ENCODE measurements at regions not wholly inside any gene's neighbourhood (a gene's known extent, or its start where the extent isn't known, plus 50 kb on each side); places are given as distances from the start of the nearest gene placed in this dataset.

- Mint-ChIP-seq H3K36me3 (no peaks in the 10 kb centered on the region), H3K4me3 (no peak overlapping the region), H3K27me3 (no peaks in the 10 kb centered on the region), H3K4me1 (no peaks in the 10 kb centered on the region), H3K9me3 (peaks cover 0 to 2% (median 0%) of the 10 kb centered on the region in 7 donors), H3K27ac (no peak overlapping the region)
- ATAC-seq (ENCODE audit: low read depth in 2 of 2), result no peak
- no peak for DNase-seq
Measured at GRCh38 chr2:53095227-53095626, 672.4 kb upstream of the CHAC2 start.

- Mint-ChIP-seq H3K36me3 (no peaks in the 10 kb centered on the region), H3K9me3 (peaks cover 0 to 5% (median 0%) of the 10 kb centered on the region in 7 donors), H3K27me3 (no peaks in the 10 kb centered on the region), H3K4me1 (no peaks in the 10 kb centered on the region), H3K4me3 (no peak overlapping the region), H3K27ac (no peak overlapping the region)
- no peak for DNase-seq
- no peak for ATAC-seq (ENCODE audit: low read depth in 2 of 2)
Measured at GRCh38 chr2:53093355-53093754, 674.2 kb upstream of the CHAC2 start.

DNA sequence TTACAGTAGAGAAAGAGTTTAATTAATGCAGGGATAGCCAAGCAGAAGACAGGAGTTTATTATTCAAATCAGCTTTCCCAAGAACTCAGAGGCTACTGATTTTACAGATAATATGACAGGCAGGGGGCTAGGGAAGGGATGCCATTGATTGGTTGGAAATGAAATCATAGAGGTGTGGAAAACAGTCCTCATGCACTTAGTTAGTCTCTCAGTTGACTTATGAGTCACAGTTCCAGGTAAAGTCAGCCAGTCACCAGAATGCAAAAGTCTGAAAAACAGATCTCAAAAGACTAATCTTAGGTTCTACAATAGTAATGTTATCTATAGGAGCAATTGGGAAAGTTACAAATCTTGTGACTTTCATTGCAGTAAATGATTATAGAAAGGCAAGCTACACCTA is 676.4 kb upstream of the CHAC2 start:
- H3K36me3 Mint-ChIP-seq, result no peaks in the 10 kb centered on the region
- H3K27ac Mint-ChIP-seq, result no peak overlapping the region
- DNase-seq (no peak), ATAC-seq (ENCODE audit: low read depth in 2 of 2) (no peak)
- no peaks in the 10 kb centered on the region for H3K4me1 Mint-ChIP-seq
- H3K27me3 Mint-ChIP-seq, result no peaks in the 10 kb centered on the region
- no peak overlapping the region for H3K4me3 Mint-ChIP-seq
- H3K9me3 Mint-ChIP-seq, result peaks cover 0 to 11% (median 0%) of the 10 kb centered on the region in 7 donors

- no peak overlapping the region for H3K4me3 Mint-ChIP-seq
- H3K27me3 Mint-ChIP-seq, result no peaks in the 10 kb centered on the region
- ATAC-seq (ENCODE audit: low read depth in 2 of 2) (no peak), DNase-seq (no peak)
- peaks cover 0 to 11% (median 3%) of the 10 kb centered on the region in 7 donors for H3K9me3 Mint-ChIP-seq
- no peaks in the 10 kb centered on the region for H3K4me1 Mint-ChIP-seq
- no peaks in the 10 kb centered on the region for H3K36me3 Mint-ChIP-seq
- no peak overlapping the region for H3K27ac Mint-ChIP-seq
Measured at GRCh38 chr2:53087874-53088461, 679.6 kb upstream of the CHAC2 start.

DNA sequence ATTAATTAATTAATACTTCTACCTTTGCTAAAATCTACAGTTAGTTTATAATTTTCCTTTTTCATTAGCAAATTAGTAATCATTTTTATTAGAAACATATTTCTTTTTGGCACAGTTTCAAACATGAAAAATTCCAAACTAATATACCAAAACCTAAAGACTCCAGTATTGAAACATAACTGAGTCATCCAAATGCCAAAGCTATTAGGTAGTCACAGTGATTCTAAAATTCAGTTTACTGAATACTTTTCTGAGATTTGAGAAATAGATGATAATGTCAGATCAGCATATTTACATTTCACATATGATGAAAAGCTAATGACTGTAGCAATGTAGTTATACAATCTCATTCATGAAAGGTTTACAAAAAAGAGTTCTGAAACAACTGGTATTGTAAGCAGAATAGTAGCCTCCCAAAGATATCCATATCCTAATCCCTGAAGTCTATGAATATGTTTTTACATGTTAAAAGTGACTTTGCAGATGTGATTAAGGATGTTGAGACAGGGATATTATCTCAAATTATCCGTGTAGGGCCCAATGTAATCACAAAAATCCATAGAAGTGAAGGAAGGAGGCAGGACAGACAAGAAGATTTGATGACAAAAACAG is 680.2 kb upstream of the CHAC2 start:
- ATAC-seq (ENCODE audit: low read depth in 2 of 2), result no peak
- Mint-ChIP-seq H3K36me3 (no peaks in the 10 kb centered on the region), H3K4me1 (no peaks in the 10 kb centered on the region), H3K27ac (no peak overlapping the region), H3K9me3 (peaks cover 0 to 11% (median 3%) of the 10 kb centered on the region in 7 donors), H3K27me3 (no peaks in the 10 kb centered on the region), H3K4me3 (no peak overlapping the region)
- no peak for DNase-seq

- Mint-ChIP-seq H3K4me1 (no peaks in the 10 kb centered on the region), H3K4me3 (no peak overlapping the region), H3K9me3 (peaks cover 3 to 15% (median 10%) of the 10 kb centered on the region in 7 donors), H3K27ac (no peak overlapping the region), H3K27me3 (no peaks in the 10 kb centered on the region), H3K36me3 (no peaks in the 10 kb centered on the region)
- ATAC-seq (ENCODE audit: low read depth in 2 of 2) (no peak), DNase-seq (no peak)
Measured at GRCh38 chr2:53077413-53077812, 690.2 kb upstream of the CHAC2 start.

DNA sequence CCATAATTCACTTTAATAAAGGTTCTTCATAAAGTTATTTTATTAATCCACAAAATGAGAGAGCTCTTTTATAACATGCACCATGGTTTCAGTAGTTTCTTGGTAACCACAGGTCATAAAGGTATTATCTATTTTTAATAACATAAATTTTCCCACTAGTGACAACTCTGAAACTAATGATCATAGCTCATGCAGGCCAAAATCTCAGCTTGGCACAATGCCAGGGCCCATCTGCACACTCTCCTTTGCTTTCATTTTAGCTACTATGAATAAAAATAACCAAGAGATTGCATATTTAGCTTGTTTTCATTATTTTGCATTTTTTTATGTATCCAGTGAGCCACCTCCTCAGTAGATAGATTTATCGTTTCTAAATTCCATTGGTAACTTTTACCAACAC is 691.8 kb upstream of the CHAC2 start:
- Mint-ChIP-seq H3K27me3 (no peaks in the 10 kb centered on the region), H3K36me3 (no peaks in the 10 kb centered on the region), H3K9me3 (peaks cover 0 to 15% (median 4%) of the 10 kb centered on the region in 7 donors), H3K4me3 (no peak overlapping the region), H3K4me1 (no peaks in the 10 kb centered on the region), H3K27ac (no peak overlapping the region)
- DNase-seq, result no peak
- no peak for ATAC-seq (ENCODE audit: low read depth in 2 of 2)

DNA sequence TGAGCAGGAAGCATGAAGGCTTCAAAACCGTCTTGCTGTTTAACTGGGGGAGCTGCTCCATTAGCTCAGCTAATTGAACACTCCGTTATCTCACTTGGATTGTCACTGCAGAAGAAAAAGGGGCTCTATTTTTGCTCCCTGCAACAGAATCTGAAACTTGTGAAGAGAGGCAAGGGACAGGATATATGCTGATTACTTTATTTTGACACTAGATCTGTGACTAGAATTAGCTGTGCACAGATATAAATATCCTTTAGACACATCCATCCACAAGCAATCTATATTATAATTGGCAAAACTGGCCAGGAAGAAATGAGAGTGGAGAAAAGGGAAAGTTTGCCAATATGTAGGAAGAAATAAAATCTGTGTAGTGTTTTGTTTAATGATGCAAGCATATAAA is 700.1 kb upstream of the CHAC2 start:
- DNase-seq, result no peak
- peaks cover 0 to under 1% (median 0%) of the 10 kb centered on the region in 3 donors for H3K27me3 Mint-ChIP-seq
- H3K36me3 Mint-ChIP-seq, result no peaks in the 10 kb centered on the region
- H3K4me3 Mint-ChIP-seq, result no peak overlapping the region
- ATAC-seq (ENCODE audit: low read depth in 2 of 2), result no peak
- peaks cover 0 to 6% (median 3%) of the 10 kb centered on the region in 7 donors for H3K9me3 Mint-ChIP-seq
- H3K27ac Mint-ChIP-seq, result no peak overlapping the region
- H3K4me1 Mint-ChIP-seq, result no peaks in the 10 kb centered on the region

- Mint-ChIP-seq H3K27ac (no peak overlapping the region), H3K27me3 (peaks cover 0 to 4% (median 0%) of the 10 kb centered on the region in 3 donors), H3K4me1 (no peaks in the 10 kb centered on the region), H3K9me3 (peaks cover 0 to 8% (median 4%) of the 10 kb centered on the region in 7 donors), H3K36me3 (no peaks in the 10 kb centered on the region), H3K4me3 (no peak overlapping the region)
- no peak for DNase-seq
- no peak for ATAC-seq (ENCODE audit: low read depth in 2 of 2)
Measured at GRCh38 chr2:53067056-53067455, 700.5 kb upstream of the CHAC2 start.

DNA sequence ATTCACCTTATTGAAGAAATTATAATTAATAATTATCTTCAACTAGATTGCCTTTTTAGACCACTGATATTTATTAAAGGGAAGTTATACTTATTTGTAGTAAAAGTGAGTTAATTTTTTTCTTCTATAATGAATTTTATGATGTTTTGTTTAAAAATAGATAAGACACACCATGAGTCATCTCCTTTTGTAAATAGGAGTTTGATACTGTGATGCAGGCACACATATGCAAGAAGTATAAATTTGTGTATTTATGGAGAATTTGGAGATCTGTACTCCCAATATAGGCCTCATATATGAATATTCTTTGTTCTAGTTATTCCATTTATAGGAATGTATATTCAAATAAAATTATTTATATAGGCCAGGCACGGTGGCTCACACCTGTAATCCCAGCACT is 703.5 kb upstream of the CHAC2 start:
- ATAC-seq (ENCODE audit: low read depth in 2 of 2) (no peak), DNase-seq (no peak)
- H3K9me3 Mint-ChIP-seq, result peaks cover 2 to 13% (median 5%) of the 10 kb centered on the region in 7 donors
- no peak overlapping the region for H3K4me3 Mint-ChIP-seq
- H3K4me1 Mint-ChIP-seq, result no peaks in the 10 kb centered on the region
- H3K36me3 Mint-ChIP-seq, result no peaks in the 10 kb centered on the region
- peaks cover 0 to 4% (median 0%) of the 10 kb centered on the region in 3 donors for H3K27me3 Mint-ChIP-seq
- H3K27ac Mint-ChIP-seq, result no peak overlapping the region

- Mint-ChIP-seq H3K36me3 (no peaks in the 10 kb centered on the region), H3K4me3 (no peak overlapping the region), H3K4me1 (no peaks in the 10 kb centered on the region), H3K27me3 (peaks cover 0 to 4% (median 0%) of the 10 kb centered on the region in 3 donors), H3K27ac (no peak overlapping the region), H3K9me3 (peaks cover 2 to 13% (median 4%) of the 10 kb centered on the region in 7 donors)
- ATAC-seq (ENCODE audit: low read depth in 2 of 2) (no peak), DNase-seq (no peak)
Measured at GRCh38 chr2:53058526-53058925, 709.1 kb upstream of the CHAC2 start.

- H3K9me3 Mint-ChIP-seq, result peaks cover 0 to 8% (median 3%) of the 10 kb centered on the region in 7 donors
- H3K4me3 Mint-ChIP-seq, result no peak overlapping the region
- DNase-seq (no peak), ATAC-seq (ENCODE audit: low read depth in 2 of 2) (no peak)
- H3K36me3 Mint-ChIP-seq, result no peaks in the 10 kb centered on the region
- no peaks in the 10 kb centered on the region for H3K27me3 Mint-ChIP-seq
- H3K27ac Mint-ChIP-seq, result no peak overlapping the region
- H3K4me1 Mint-ChIP-seq, result no peaks in the 10 kb centered on the region
Measured at GRCh38 chr2:53053937-53054336, 713.7 kb upstream of the CHAC2 start.

DNA sequence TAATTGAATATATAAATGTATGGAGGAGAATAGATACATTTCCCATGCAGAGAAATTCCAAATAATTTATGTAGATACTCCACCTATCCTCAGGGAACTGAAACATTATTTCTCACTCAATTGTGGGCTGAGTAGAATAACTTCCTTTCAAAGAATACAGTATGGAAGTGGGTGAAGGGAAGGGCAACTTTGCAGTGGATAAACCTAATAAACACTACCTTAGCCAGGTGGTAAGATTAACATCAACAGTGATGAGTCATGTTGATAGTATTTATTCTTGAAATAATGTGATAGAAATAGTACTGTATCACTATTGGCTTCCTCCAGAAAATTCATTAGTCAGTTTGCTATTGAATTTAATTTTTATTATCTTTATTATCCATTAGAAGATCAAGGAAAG is 716.4 kb upstream of the CHAC2 start:
- H3K4me3 Mint-ChIP-seq, result no peak overlapping the region
- ATAC-seq (ENCODE audit: low read depth in 2 of 2), result no peak

GRCh38 chr2:53040536-53041229 is 726.9 kb upstream of the CHAC2 start:
- Mint-ChIP-seq H3K4me1 (no peaks in the 10 kb centered on the region), H3K4me3 (no peak overlapping the region), H3K27me3 (no peaks in the 10 kb centered on the region), H3K9me3 (peaks cover 0 to 5% (median 1%) of the 10 kb centered on the region in 7 donors), H3K27ac (no peak overlapping the region), H3K36me3 (no peaks in the 10 kb centered on the region)
- no peak for DNase-seq
- ATAC-seq (ENCODE audit: low read depth in 2 of 2), result no peak

More for the DNA sequence above, 716.4 kb upstream of the CHAC2 start:
- Mint-ChIP-seq H3K27ac (no peak overlapping the region), H3K36me3 (no peaks in the 10 kb centered on the region), H3K27me3 (no peaks in the 10 kb centered on the region), H3K4me1 (no peaks in the 10 kb centered on the region), H3K9me3 (peaks cover 0 to 12% (median 5%) of the 10 kb centered on the region in 7 donors)
- DNase-seq, result no peak
